WTC11 (cell line): ENCODE measurements at regions not wholly inside any gene's neighbourhood (a gene's known extent, or its start where the extent isn't known, plus 50 kb on each side); places are given as distances from the start of the nearest gene placed in this dataset.

Source experiments
- ATAC-seq: fragments of 200-7000 bp; cut with Tn5 transposase; 2 replicates; pipeline ENCODE4 v1.10.0; 2021; ENCODE audit warnings: mild to moderate bottlenecking, moderate library complexity
- CTCF ChIA-PET: fragments of 300-600 bp; sonication (Branson Sonifier 250); formaldehyde crosslinking; loops from one replicate; lab custom pipeline; 2021; ENCODE audit warnings: antibody characterized with exemption; lab: Charles Lee
- POLR2A ChIA-PET: fragments of 350-600 bp; sonication (Branson Sonifier 250); formaldehyde crosslinking; loops from one replicate; lab custom pipeline; 2021; ENCODE audit warnings: antibody characterized with exemption; lab: Charles Lee
- DNase-seq: peaks from one replicate; pipeline ENCODE4 v3.0.0; 2021; ENCODE audit warnings: low spot score
- H3K27ac Mint-ChIP-seq: 2 replicates; pipeline ENCODE4 v1.8.0; 2021; ENCODE audit warnings: mixed read lengths
- H3K27me3 Mint-ChIP-seq: 2 replicates; pipeline ENCODE4 v1.8.0; 2021; ENCODE audit warnings: low read depth, mild to moderate bottlenecking, moderate library complexity, mixed read lengths
- H3K36me3 Mint-ChIP-seq: 2 replicates; pipeline ENCODE4 v1.8.0; 2021; ENCODE audit warnings: mixed read lengths
- H3K4me1 Mint-ChIP-seq: 2 replicates; pipeline ENCODE4 v1.8.0; 2022; ENCODE audit warnings: mixed read lengths
- H3K4me3 Mint-ChIP-seq: 2 replicates; pipeline ENCODE4 v1.8.0; 2021; ENCODE audit warnings: mild to moderate bottlenecking, moderate library complexity, mixed read lengths
- H3K9me3 Mint-ChIP-seq: 2 replicates; pipeline ENCODE4 v1.8.0; 2021; ENCODE audit warnings: mixed read lengths
- ATF6 ChIP-seq: sonication (generic); formaldehyde crosslinking; IDR thresholded peaks from 2 replicates; pipeline ENCODE4 v1.8.1; 2023; ENCODE audit warnings: mild to moderate bottlenecking, missing genetic modification reagents
- E2F4 ChIP-seq: sonication (generic); formaldehyde crosslinking; IDR thresholded peaks from 2 replicates; pipeline ENCODE4 v1.8.1; 2022; ENCODE audit warnings: low read depth, mild to moderate bottlenecking, moderate library complexity, missing genetic modification reagents, borderline replicate concordance
- ELF4 ChIP-seq: sonication (generic); formaldehyde crosslinking; IDR thresholded peaks from 2 replicates; pipeline ENCODE4 v1.8.1; 2022; ENCODE audit warnings: low read depth, mild to moderate bottlenecking, moderate library complexity, missing genetic modification reagents
- EMX1 ChIP-seq: fragments of 250-450 bp; sonication (Bioruptor Pico); IDR thresholded peaks from 2 replicates; pipeline ENCODE4 v1.8.0; 2021; ENCODE audit warnings: mild to moderate bottlenecking
- ESRRA ChIP-seq: sonication (generic); formaldehyde crosslinking; IDR thresholded peaks from 2 replicates; pipeline ENCODE4 v1.8.1; 2022; ENCODE audit warnings: mild to moderate bottlenecking, missing genetic modification reagents, borderline replicate concordance
- FOXK1 ChIP-seq: sonication (generic); formaldehyde crosslinking; IDR thresholded peaks from 2 replicates; pipeline ENCODE4 v1.8.0; 2022; ENCODE audit warnings: mild to moderate bottlenecking, moderate library complexity, missing genetic modification reagents
- GTF2I ChIP-seq: fragments of 250-450 bp; sonication (Bioruptor Pico); conservative IDR thresholded peaks from 2 replicates; pipeline ENCODE4 v1.4.0; 2021; ENCODE audit warnings: mild to moderate bottlenecking
- IRF1 ChIP-seq: sonication (generic); formaldehyde crosslinking; IDR thresholded peaks from 2 replicates; pipeline ENCODE4 v1.8.0; 2023; ENCODE audit warnings: missing genetic modification reagents
- MXD4 ChIP-seq: fragments of 250-450 bp; sonication (Bioruptor Pico); IDR thresholded peaks from 2 replicates; pipeline ENCODE4 v1.8.0; 2021; ENCODE audit warnings: mild to moderate bottlenecking, moderate library complexity, borderline replicate concordance
- MYBL2 ChIP-seq: sonication (generic); formaldehyde crosslinking; IDR thresholded peaks from 2 replicates; pipeline ENCODE4 v1.8.1; 2023; ENCODE audit warnings: mild to moderate bottlenecking, moderate library complexity, missing genetic modification reagents
- NR2C2 ChIP-seq: sonication (generic); formaldehyde crosslinking; IDR thresholded peaks from 2 replicates; pipeline ENCODE4 v1.8.0; 2022; ENCODE audit warnings: mild to moderate bottlenecking, missing genetic modification reagents
- PREB ChIP-seq: sonication (generic); formaldehyde crosslinking; IDR thresholded peaks from 2 replicates; pipeline ENCODE4 v1.8.1; 2022; ENCODE audit warnings: mild to moderate bottlenecking, missing genetic modification reagents, moderate library complexity, borderline replicate concordance
- SMAD3 ChIP-seq: sonication (generic); formaldehyde crosslinking; IDR thresholded peaks from 2 replicates; pipeline ENCODE4 v1.8.0; 2022; ENCODE audit warnings: missing genetic modification reagents, mild to moderate bottlenecking, borderline replicate concordance
- TEAD1 ChIP-seq: sonication (generic); formaldehyde crosslinking; IDR thresholded peaks from 2 replicates; pipeline ENCODE4 v1.8.0; 2022; ENCODE audit warnings: mild to moderate bottlenecking, missing genetic modification reagents
- TP53 ChIP-seq: sonication (generic); formaldehyde crosslinking; IDR thresholded peaks from 2 replicates; pipeline ENCODE4 v1.8.1; 2023; ENCODE audit warnings: mild to moderate bottlenecking, missing genetic modification reagents
- ZBTB21 ChIP-seq: sonication (generic); formaldehyde crosslinking; IDR thresholded peaks from 2 replicates; pipeline ENCODE4 v1.8.1; 2023; ENCODE audit warnings: mild to moderate bottlenecking, missing genetic modification reagents, borderline replicate concordance
- ZNF232 ChIP-seq: sonication (generic); formaldehyde crosslinking; IDR thresholded peaks from 2 replicates; pipeline ENCODE4 v1.8.0; 2022; ENCODE audit warnings: mild to moderate bottlenecking, missing genetic modification reagents
- ZNF317 ChIP-seq: sonication (generic); formaldehyde crosslinking; IDR thresholded peaks from 2 replicates; pipeline ENCODE4 v1.8.1; 2023; ENCODE audit warnings: low read depth, mild to moderate bottlenecking, moderate library complexity, missing genetic modification reagents, borderline replicate concordance
- TF ChIP-seq, protein P1 (sequence below): sonication (generic); formaldehyde crosslinking; IDR thresholded peaks from 2 replicates; pipeline ENCODE4 v1.8.1; 2023; ENCODE audit warnings: mild to moderate bottlenecking, missing genetic modification reagents, moderate library complexity
- TF ChIP-seq, protein P2 (sequence below): fragments of 250-450 bp; sonication (Bioruptor Pico); IDR thresholded peaks from 2 replicates; pipeline ENCODE4 v1.9.0; 2021; ENCODE audit warnings: mild to moderate bottlenecking
- TF ChIP-seq, protein P3 (sequence below): fragments of 250-450 bp; sonication (Bioruptor Pico); IDR thresholded peaks from 2 replicates; pipeline ENCODE4 v1.9.0; 2021; ENCODE audit warnings: moderate library complexity, mild to moderate bottlenecking, inconsistent platforms, borderline replicate concordance
- TF ChIP-seq, protein P4 (sequence below): sonication (generic); formaldehyde crosslinking; IDR thresholded peaks from 2 replicates; pipeline ENCODE4 v1.8.1; 2023; ENCODE audit warnings: mild to moderate bottlenecking, missing genetic modification reagents

GRCh38 chrX:113747274-113747973 lies 836.5 kb upstream of the HTR2C start:
- CTCF ChIA-PET: no interaction called here
- H3K9me3 Mint-ChIP-seq: peaks cover 3% of the 10 kb centered on the region
- H3K36me3 Mint-ChIP-seq: peaks cover 3% of the 10 kb centered on the region; the same call in 1 of the 2 replicates
- no peak overlapping the region for H3K4me3 Mint-ChIP-seq
- 0 out of 2 replicates have a peak, but pooled peaks cover 7% of the 10 kb centered on the region for H3K4me1 Mint-ChIP-seq
- H3K27ac Mint-ChIP-seq: no peak overlapping the region
- POLR2A ChIA-PET: no interaction called here
- ATAC-seq: no peak
- H3K27me3 Mint-ChIP-seq: no peaks in the 10 kb centered on the region
- TF ChIP-seq IRF1: no peak
- TF ChIP-seq TEAD1: no peak
- no peak for TF ChIP-seq ZNF232 (CRISPR knock-in tag)
- no peak for TF ChIP-seq ELF4 (CRISPR knock-in tag)
- TF ChIP-seq, protein P1, sequence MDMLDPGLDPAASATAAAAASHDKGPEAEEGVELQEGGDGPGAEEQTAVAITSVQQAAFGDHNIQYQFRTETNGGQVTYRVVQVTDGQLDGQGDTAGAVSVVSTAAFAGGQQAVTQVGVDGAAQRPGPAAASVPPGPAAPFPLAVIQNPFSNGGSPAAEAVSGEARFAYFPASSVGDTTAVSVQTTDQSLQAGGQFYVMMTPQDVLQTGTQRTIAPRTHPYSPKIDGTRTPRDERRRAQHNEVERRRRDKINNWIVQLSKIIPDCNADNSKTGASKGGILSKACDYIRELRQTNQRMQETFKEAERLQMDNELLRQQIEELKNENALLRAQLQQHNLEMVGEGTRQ: no peak
- TF ChIP-seq, protein P2, sequence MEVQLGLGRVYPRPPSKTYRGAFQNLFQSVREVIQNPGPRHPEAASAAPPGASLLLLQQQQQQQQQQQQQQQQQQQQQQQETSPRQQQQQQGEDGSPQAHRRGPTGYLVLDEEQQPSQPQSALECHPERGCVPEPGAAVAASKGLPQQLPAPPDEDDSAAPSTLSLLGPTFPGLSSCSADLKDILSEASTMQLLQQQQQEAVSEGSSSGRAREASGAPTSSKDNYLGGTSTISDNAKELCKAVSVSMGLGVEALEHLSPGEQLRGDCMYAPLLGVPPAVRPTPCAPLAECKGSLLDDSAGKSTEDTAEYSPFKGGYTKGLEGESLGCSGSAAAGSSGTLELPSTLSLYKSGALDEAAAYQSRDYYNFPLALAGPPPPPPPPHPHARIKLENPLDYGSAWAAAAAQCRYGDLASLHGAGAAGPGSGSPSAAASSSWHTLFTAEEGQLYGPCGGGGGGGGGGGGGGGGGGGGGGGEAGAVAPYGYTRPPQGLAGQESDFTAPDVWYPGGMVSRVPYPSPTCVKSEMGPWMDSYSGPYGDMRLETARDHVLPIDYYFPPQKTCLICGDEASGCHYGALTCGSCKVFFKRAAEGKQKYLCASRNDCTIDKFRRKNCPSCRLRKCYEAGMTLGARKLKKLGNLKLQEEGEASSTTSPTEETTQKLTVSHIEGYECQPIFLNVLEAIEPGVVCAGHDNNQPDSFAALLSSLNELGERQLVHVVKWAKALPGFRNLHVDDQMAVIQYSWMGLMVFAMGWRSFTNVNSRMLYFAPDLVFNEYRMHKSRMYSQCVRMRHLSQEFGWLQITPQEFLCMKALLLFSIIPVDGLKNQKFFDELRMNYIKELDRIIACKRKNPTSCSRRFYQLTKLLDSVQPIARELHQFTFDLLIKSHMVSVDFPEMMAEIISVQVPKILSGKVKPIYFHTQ (CRISPR knock-in tag): no peak
- TF ChIP-seq TP53 (CRISPR knock-in tag): no peak
- no peak for TF ChIP-seq ZBTB21
- DNase-seq: no peak

GRCh38 chrX:113743069-113743468 lies 840.8 kb upstream of the HTR2C start:
- Mint-ChIP-seq H3K4me1 (peaks cover 10% of the 10 kb centered on the region), H3K27ac (no peak overlapping the region), H3K36me3 (no peaks in the 10 kb centered on the region), H3K27me3 (no peaks in the 10 kb centered on the region), H3K4me3 (no peak overlapping the region), H3K9me3 (no peaks in the 10 kb centered on the region)
- ATAC-seq (no peak), DNase-seq (no peak)
- ChIA-PET POLR2A (no interaction called here), CTCF (no interaction called here)
- TF ChIP-seq, protein P3, sequence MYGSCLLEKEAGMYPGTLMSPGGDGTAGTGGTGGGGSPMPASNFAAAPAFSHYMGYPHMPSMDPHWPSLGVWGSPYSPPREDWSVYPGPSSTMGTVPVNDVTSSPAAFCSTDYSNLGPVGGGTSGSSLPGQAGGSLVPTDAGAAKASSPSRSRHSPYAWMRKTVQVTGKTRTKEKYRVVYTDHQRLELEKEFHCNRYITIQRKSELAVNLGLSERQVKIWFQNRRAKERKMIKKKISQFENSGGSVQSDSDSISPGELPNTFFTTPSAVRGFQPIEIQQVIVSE (CRISPR knock-in tag): no peak
- no peak for TF ChIP-seq E2F4 (CRISPR knock-in tag)
- TF ChIP-seq SMAD3 (CRISPR knock-in tag): no peak
- TF ChIP-seq ZNF317 (CRISPR knock-in tag): no peak
- TF ChIP-seq GTF2I (CRISPR knock-in tag): no peak
- no peak for TF ChIP-seq PREB (CRISPR knock-in tag)
- TF ChIP-seq MYBL2 (CRISPR knock-in tag): no peak
- TF ChIP-seq EMX1 (CRISPR knock-in tag): no peak
- TF ChIP-seq, protein P4, sequence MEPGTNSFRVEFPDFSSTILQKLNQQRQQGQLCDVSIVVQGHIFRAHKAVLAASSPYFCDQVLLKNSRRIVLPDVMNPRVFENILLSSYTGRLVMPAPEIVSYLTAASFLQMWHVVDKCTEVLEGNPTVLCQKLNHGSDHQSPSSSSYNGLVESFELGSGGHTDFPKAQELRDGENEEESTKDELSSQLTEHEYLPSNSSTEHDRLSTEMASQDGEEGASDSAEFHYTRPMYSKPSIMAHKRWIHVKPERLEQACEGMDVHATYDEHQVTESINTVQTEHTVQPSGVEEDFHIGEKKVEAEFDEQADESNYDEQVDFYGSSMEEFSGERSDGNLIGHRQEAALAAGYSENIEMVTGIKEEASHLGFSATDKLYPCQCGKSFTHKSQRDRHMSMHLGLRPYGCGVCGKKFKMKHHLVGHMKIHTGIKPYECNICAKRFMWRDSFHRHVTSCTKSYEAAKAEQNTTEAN (CRISPR knock-in tag): no peak
- no peak for TF ChIP-seq MXD4 (CRISPR knock-in tag)
- no peak for TF ChIP-seq NR2C2 (CRISPR knock-in tag)
- TF ChIP-seq FOXK1 (CRISPR knock-in tag): no peak
- no peak for TF ChIP-seq ESRRA
- TF ChIP-seq ATF6: no peak
